H1 (cell line): ENCODE measurements at regions not wholly inside any gene's neighbourhood (a gene's known extent, or its start where the extent isn't known, plus 50 kb on each side); places are given as distances from the start of the nearest gene placed in this dataset.

Experiments
- CTCF ChIA-PET: fragments of 300-600 bp; sonication (Branson Sonifier 250); formaldehyde crosslinking; loops from one replicate; lab custom pipeline; 2021; ENCODE audit not compliant: partially characterized antibody; lab: Charles Lee
- POLR2A ChIA-PET: fragments of 300-600 bp; sonication (Branson Sonifier 250); formaldehyde crosslinking; loops from one replicate; lab custom pipeline; 2021; ENCODE audit warnings: inconsistent platforms; ENCODE audit not compliant: partially characterized antibody; lab: Charles Lee
- DNase-seq, 2 experiments: peaks; one replicate each; pipeline versions ENCODE4 v3.0.0 to v3.0.0-alpha.2; 2010 to 2022; ENCODE audit warnings: low spot score in 2 of 2, low read depth in 1 of 2, mixed read lengths in 1 of 2
- FAIRE-seq: peaks from 2 replicates; lab custom pipeline; 2011; peaks lifted over from hg19 to GRCh38; lab: Jason Lieb, UNC
- H2AFZ ChIP-seq: 2 replicates; pipeline ENCODE4 v1.8.1; 2012; ENCODE audit warnings: low read length, inconsistent platforms
- H2AK5ac ChIP-seq: 2 replicates; pipeline ENCODE4 v1.6.1; 2013; ENCODE audit warnings: low read depth, low read length
- H2BK120ac ChIP-seq: replicated peaks from 2 replicates; pipeline ENCODE3; 2013; ENCODE audit warnings: low read depth, low read length, inconsistent platforms
- H2BK12ac ChIP-seq: 2 replicates; pipeline ENCODE4 v1.6.1; 2013; ENCODE audit warnings: low read depth, low read length
- H2BK15ac ChIP-seq: 2 replicates; pipeline ENCODE4 v1.6.1; 2013; ENCODE audit warnings: low read length
- H2BK20ac ChIP-seq: 2 replicates; pipeline ENCODE4 v1.6.1; 2013; ENCODE audit warnings: low read length
- H2BK5ac ChIP-seq: 2 replicates; pipeline ENCODE4 v1.6.1; 2013; ENCODE audit warnings: low read depth, low read length
- H3K14ac ChIP-seq: 2 replicates; pipeline ENCODE4 v1.6.1; 2013; ENCODE audit warnings: inconsistent platforms; ENCODE audit not compliant: insufficient read length
- H3K18ac ChIP-seq: 2 replicates; pipeline ENCODE4 v1.6.1; 2013; ENCODE audit warnings: low read length; ENCODE audit errors: extremely low read depth
- H3K23ac ChIP-seq: 2 replicates; pipeline ENCODE4 v1.6.1; 2013; ENCODE audit warnings: inconsistent platforms; ENCODE audit not compliant: insufficient read length
- H3K23me2 ChIP-seq: 2 replicates; pipeline ENCODE4 v1.6.1; 2013; ENCODE audit warnings: low read depth, low read length
- H3K27ac ChIP-seq: 2 replicates; pipeline ENCODE4 v1.6.1; 2011; ENCODE audit warnings: low read depth, low read length, inconsistent platforms
- H3K27me3 ChIP-seq, 4 experiments: replicated peaks in 1 of 4; 1 replicate in 1 of 4; 2 replicates in 3 of 4; pipeline versions ENCODE4 v1.6.1 to v1.8.1; 2011 to 2013; ENCODE audit warnings: low read length in 3 of 4, mild to moderate bottlenecking in 3 of 4, inconsistent platforms in 2 of 4, mixed read lengths in 2 of 4, moderate library complexity in 1 of 4; ENCODE audit not compliant: control insufficient read depth in 3 of 4, insufficient read depth in 3 of 4; ENCODE audit errors: extremely low read depth in 1 of 4
- H3K36me3 ChIP-seq, 4 experiments: 2 replicates each; pipeline versions ENCODE4 v1.6.1 to v1.8.1; 2011 to 2013; ENCODE audit warnings: mild to moderate bottlenecking in 4 of 4, low read length in 3 of 4, moderate library complexity in 2 of 4, control low read depth in 1 of 4, inconsistent platforms in 1 of 4; ENCODE audit not compliant: insufficient read depth in 4 of 4, control insufficient read depth in 2 of 4
- H3K4ac ChIP-seq: replicated peaks from 2 replicates; pipeline ENCODE3; 2013; ENCODE audit warnings: low read length, low read depth, mixed read lengths, inconsistent platforms; ENCODE audit not compliant: insufficient read length
- H3K4me1 ChIP-seq, 4 experiments: replicated peaks in 1 of 4; 1 replicate in 1 of 4; 2 replicates in 3 of 4; pipeline versions ENCODE4 v1.6.1 to v1.8.1; 2011 to 2013; ENCODE audit warnings: low read length in 3 of 4, inconsistent platforms in 2 of 4, mixed read lengths in 1 of 4; ENCODE audit not compliant: insufficient read depth in 4 of 4, control insufficient read depth in 3 of 4
- H3K4me2 ChIP-seq, 2 experiments: 2 replicates each; pipeline versions ENCODE4 v1.6.1 to v1.8.1; 2011 to 2013; ENCODE audit warnings: low read depth in 2 of 2, low read length in 2 of 2, control low read depth in 1 of 2, inconsistent platforms in 1 of 2, mild to moderate bottlenecking in 1 of 2; ENCODE audit not compliant: insufficient read depth in 1 of 2
- H3K4me3 ChIP-seq, 4 experiments: fragments of 200-600, 300-600 bp in 1 of 4; sonication (generic), shearing (Covaris generic), sonication (Bioruptor Twin) in 1 of 4; 2 replicates each; pipeline versions ENCODE4 v1.5.1 to v1.8.1; 2011 to 2016; ENCODE audit warnings: low read length in 4 of 4, low read depth in 3 of 4, control low read depth in 2 of 4, inconsistent platforms in 2 of 4, mild to moderate bottlenecking in 2 of 4, mixed read lengths in 1 of 4, moderate library complexity in 1 of 4; ENCODE audit not compliant: insufficient read depth in 2 of 4; ENCODE audit errors: extremely low read depth in 1 of 4
- H3K56ac ChIP-seq: replicated peaks from 2 replicates; pipeline ENCODE3; 2013; ENCODE audit warnings: low read depth, mild to moderate bottlenecking, mixed read lengths, low read length, inconsistent platforms; ENCODE audit not compliant: insufficient read length
- H3K79me1 ChIP-seq: 2 replicates; pipeline ENCODE4 v1.6.1; 2013; ENCODE audit warnings: low read depth, low read length, control low read depth
- H3K79me2 ChIP-seq, 2 experiments: 2 replicates each; pipeline versions ENCODE4 v1.6.1 to v1.8.1; 2012 to 2013; ENCODE audit warnings: low read length in 2 of 2, mild to moderate bottlenecking in 2 of 2, inconsistent platforms in 1 of 2; ENCODE audit not compliant: insufficient read depth in 2 of 2, control insufficient read depth in 1 of 2
- H3K9ac ChIP-seq, 4 experiments: replicated peaks in 1 of 4; 1 replicate in 1 of 4; 2 replicates in 3 of 4; pipeline versions ENCODE4 v1.6.1 to v1.8.1; 2011 to 2013; ENCODE audit warnings: low read depth in 3 of 4, low read length in 3 of 4, control low read depth in 2 of 4, mild to moderate bottlenecking in 2 of 4, moderate library complexity in 2 of 4, inconsistent platforms in 1 of 4; ENCODE audit errors: extremely low read depth in 1 of 4
- H3K9me3 ChIP-seq, 2 experiments: 2 replicates each; pipeline versions ENCODE4 v1.6.1 to v1.8.1; 2012 to 2013; ENCODE audit warnings: mild to moderate bottlenecking in 2 of 2, moderate library complexity in 2 of 2, control low read depth in 1 of 2, inconsistent platforms in 1 of 2, low read depth in 1 of 2, low read length in 1 of 2, mixed read lengths in 1 of 2; ENCODE audit not compliant: insufficient read depth in 2 of 2
- H4K20me1 ChIP-seq, 2 experiments: replicated peaks in 1 of 2; 2 replicates each; pipeline versions ENCODE3 to v1.8.1; 2011 to 2013; ENCODE audit warnings: inconsistent platforms in 2 of 2, low read length in 2 of 2, mild to moderate bottlenecking in 1 of 2; ENCODE audit not compliant: insufficient read depth in 2 of 2, control insufficient read depth in 1 of 2
- H4K5ac ChIP-seq: 2 replicates; pipeline ENCODE4 v1.6.1; 2013; ENCODE audit warnings: low read length, low read depth, mixed read lengths, inconsistent platforms; ENCODE audit not compliant: insufficient read length
- H4K8ac ChIP-seq: 2 replicates; pipeline ENCODE4 v1.8.0; 2013; ENCODE audit warnings: mild to moderate bottlenecking, moderate library complexity, low read length, inconsistent platforms; ENCODE audit not compliant: insufficient read depth; ENCODE audit errors: extremely low read depth
- H4K91ac ChIP-seq: replicated peaks from 2 replicates; pipeline ENCODE3; 2013; ENCODE audit warnings: low read length, mixed read lengths, inconsistent platforms; ENCODE audit not compliant: insufficient read length
- BRCA1 ChIP-seq: IDR thresholded peaks from 2 replicates; pipeline ENCODE4 v1.6.1; 2012; ENCODE audit warnings: low read depth, low read length, improper control_type of control experiment
- CBX8 ChIP-seq: fragments of 300-800, 300-1000 bp; sonication (generic); IDR thresholded peaks from 2 replicates; pipeline ENCODE4 v1.7.1; 2016; ENCODE audit warnings: low read depth, low read length, borderline replicate concordance
- CHD2 ChIP-seq: IDR thresholded peaks from 2 replicates; pipeline ENCODE4 v1.6.1; 2012; ENCODE audit warnings: low read length, improper control_type of control experiment
- CREB1 ChIP-seq: IDR thresholded peaks from 2 replicates; pipeline ENCODE4 v1.6.1; 2012; ENCODE audit warnings: inconsistent platforms
- EP300 ChIP-seq, 2 experiments: IDR thresholded peaks; 1 replicate in 1 of 2; 2 replicates in 1 of 2; pipeline ENCODE4 v1.6.1; 2011 to 2012; ENCODE audit warnings: low read depth in 2 of 2, low read length in 2 of 2, mild to moderate bottlenecking in 2 of 2, borderline replicate concordance in 1 of 2, inconsistent platforms in 1 of 2, moderate library complexity in 1 of 2
- POLR2A ChIP-seq, 2 experiments: IDR thresholded peaks; 1 replicate in 1 of 2; 2 replicates in 1 of 2; pipeline ENCODE4 v1.6.1; 2011; ENCODE audit warnings: low read depth in 2 of 2, low read length in 2 of 2, mild to moderate bottlenecking in 2 of 2; ENCODE audit errors: control extremely low read depth in 1 of 2
- SIX5 ChIP-seq: IDR thresholded peaks from 2 replicates; pipeline ENCODE4 v1.6.1; 2011; ENCODE audit warnings: mild to moderate bottlenecking, low read depth, low read length
- SP1 ChIP-seq: IDR thresholded peaks from 2 replicates; pipeline ENCODE4 v1.6.1; 2011; ENCODE audit warnings: low read depth, low read length
- SP2 ChIP-seq: IDR thresholded peaks from 2 replicates; pipeline ENCODE4 v1.6.1; 2012; ENCODE audit warnings: mild to moderate bottlenecking, low read length, inconsistent platforms
- TAF1 ChIP-seq: IDR thresholded peaks from 2 replicates; pipeline ENCODE4 v1.6.1; 2011; ENCODE audit warnings: mild to moderate bottlenecking, low read depth, low read length
- ZNF274 ChIP-seq: IDR thresholded peaks from 2 replicates; pipeline ENCODE4 v1.7.0; 2012; ENCODE audit warnings: low read length, borderline replicate concordance; ENCODE audit errors: extremely low read depth
- WGBS, 2 experiments: shearing (Covaris generic) in 1 of 2; methylation state at CpG; one replicate each; pipeline versions ENCODE4 v1.1.6 to v1.1.7; 2013 to 2015; ENCODE audit warnings: low lambda C conversion rate in 2 of 2, mixed read lengths in 2 of 2, inconsistent platforms in 1 of 2, low coverage in 1 of 2, missing lambda C conversion rate in 1 of 2; ENCODE audit not compliant: insufficient replicate concordance in 2 of 2, insufficient coverage in 1 of 2, insufficient read length in 1 of 2; ENCODE audit errors: extremely low coverage in 1 of 2, missing lambda C conversion rate in 1 of 2; 5-methylcytosine and 5-hydroxymethylcytosine counted together

DNA sequence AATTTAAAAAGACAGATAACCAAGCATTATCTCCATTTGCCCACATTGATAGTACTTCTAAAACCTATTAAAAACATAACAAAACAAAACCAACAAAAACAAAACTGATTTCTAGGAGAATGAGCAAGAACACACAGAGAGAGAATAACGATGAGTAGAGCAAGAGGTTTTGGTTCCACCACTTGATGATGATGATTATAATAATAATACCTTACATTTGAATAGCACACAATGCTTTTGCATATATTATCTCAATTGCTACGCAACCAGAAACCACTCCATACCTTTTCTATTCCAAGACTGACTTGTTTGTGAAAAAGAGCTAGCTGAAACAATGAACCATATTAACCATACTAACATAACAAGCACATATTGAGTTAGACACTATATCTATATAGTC is 1090.9 kb downstream of the SH3BGRL start:
- Histone ChIP-seq H2BK5ac (no peak overlapping the region), H3K36me3 (no peaks in the 10 kb centered on the region), H3K27ac (no peak overlapping the region), H4K5ac (no peak overlapping the region), H3K27me3 (no peaks in the 10 kb centered on the region), H4K20me1 (no peaks in the 10 kb centered on the region), H3K18ac (no peak overlapping the region), H3K4me3 (no peak overlapping the region), H3K4me2 (no peak overlapping the region), H2BK12ac (no peak overlapping the region), H3K79me2 (no peaks in the 10 kb centered on the region), H2BK120ac (no peak overlapping the region), H3K56ac (no peak overlapping the region), H3K23me2 (no peaks in the 10 kb centered on the region), H4K91ac (no peak overlapping the region), H3K9ac (no peak overlapping the region), H3K79me1 (no peaks in the 10 kb centered on the region), H2AFZ (no peak overlapping the region), H3K14ac (no peak overlapping the region), H2BK15ac (no peak overlapping the region), H4K8ac (no peak overlapping the region), H3K4me1 (no peaks in the 10 kb centered on the region), H2BK20ac (no peak overlapping the region), H3K4ac (no peak overlapping the region), H2AK5ac (no peak overlapping the region), H3K23ac (no peak overlapping the region), H3K9me3 (no peaks in the 10 kb centered on the region)
- ChIA-PET POLR2A (no interaction called here), CTCF (no interaction called here)
- no peak for FAIRE-seq
- TF ChIP-seq SP2 (no peak), ZNF274 (no peak), SP1 (no peak), CHD2 (no peak), BRCA1 (no peak), SIX5 (no peak), POLR2A (IDR thresholded peaks at IDR 0.05; ENCODE audit: control extremely low read depth in 1 of 2, low read depth in 2 of 2, low read length in 2 of 2) (no peak), CBX8 (no peak), TAF1 (no peak), CREB1 (no peak), EP300 (IDR thresholded peaks at IDR 0.05; ENCODE audit: borderline replicate concordance in 1 of 2, low read depth in 2 of 2, low read length in 2 of 2) (no peak)
- DNase-seq = no peak
- 91% methylated on average over 2 of the region's 2 CpGs; no CpG with 5 or more reads in 1 of the 2 experiments for WGBS, 2 experiments
